GM12874 (cell line): ENCODE measurements at regions not wholly inside any gene's neighbourhood (a gene's known extent, or its start where the extent isn't known, plus 50 kb on each side); places are given as distances from the start of the nearest gene placed in this dataset.

Source experiments
- TF ChIP-seq, protein P1 (sequence below): IDR thresholded peaks from 2 replicates; pipeline ENCODE4 v1.5.1; 2011; ENCODE audit warnings: low read depth, mild to moderate bottlenecking, control low read depth, low read length, moderate library complexity; ENCODE audit not compliant: insufficient read depth

DNA sequence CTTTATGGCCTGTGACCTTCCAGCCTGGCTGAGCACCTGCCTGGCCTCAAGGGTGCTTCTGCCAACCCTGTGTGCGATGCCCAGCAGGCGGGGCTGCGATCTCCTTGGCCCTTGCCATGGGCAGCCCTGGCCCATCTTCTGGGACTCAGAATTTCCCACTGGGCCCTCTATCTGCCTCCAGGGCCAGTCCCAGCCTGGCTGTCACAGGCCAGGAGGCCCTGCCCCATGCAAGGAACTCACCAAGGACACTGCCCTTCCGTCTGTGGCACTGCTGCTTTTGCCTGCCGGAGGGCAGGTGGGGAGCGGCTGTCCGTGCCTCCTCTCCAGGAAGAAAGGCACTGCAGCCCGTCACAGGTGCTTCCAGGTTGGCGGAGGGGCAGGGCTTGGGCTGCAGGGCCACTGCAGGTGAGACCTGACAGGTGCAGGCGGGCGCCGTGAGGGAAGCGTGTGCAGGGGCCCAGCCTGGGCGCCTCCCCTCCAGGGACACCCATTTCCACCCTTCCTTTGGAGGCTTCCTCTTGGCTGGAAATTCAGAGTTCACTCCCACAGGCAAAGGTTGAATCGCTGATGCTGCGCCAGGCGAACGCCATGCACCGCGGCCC, 177.8 kb downstream of the KIF26A start:
- TF ChIP-seq, protein P1, sequence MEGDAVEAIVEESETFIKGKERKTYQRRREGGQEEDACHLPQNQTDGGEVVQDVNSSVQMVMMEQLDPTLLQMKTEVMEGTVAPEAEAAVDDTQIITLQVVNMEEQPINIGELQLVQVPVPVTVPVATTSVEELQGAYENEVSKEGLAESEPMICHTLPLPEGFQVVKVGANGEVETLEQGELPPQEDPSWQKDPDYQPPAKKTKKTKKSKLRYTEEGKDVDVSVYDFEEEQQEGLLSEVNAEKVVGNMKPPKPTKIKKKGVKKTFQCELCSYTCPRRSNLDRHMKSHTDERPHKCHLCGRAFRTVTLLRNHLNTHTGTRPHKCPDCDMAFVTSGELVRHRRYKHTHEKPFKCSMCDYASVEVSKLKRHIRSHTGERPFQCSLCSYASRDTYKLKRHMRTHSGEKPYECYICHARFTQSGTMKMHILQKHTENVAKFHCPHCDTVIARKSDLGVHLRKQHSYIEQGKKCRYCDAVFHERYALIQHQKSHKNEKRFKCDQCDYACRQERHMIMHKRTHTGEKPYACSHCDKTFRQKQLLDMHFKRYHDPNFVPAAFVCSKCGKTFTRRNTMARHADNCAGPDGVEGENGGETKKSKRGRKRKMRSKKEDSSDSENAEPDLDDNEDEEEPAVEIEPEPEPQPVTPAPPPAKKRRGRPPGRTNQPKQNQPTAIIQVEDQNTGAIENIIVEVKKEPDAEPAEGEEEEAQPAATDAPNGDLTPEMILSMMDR, result no peak

DNA sequence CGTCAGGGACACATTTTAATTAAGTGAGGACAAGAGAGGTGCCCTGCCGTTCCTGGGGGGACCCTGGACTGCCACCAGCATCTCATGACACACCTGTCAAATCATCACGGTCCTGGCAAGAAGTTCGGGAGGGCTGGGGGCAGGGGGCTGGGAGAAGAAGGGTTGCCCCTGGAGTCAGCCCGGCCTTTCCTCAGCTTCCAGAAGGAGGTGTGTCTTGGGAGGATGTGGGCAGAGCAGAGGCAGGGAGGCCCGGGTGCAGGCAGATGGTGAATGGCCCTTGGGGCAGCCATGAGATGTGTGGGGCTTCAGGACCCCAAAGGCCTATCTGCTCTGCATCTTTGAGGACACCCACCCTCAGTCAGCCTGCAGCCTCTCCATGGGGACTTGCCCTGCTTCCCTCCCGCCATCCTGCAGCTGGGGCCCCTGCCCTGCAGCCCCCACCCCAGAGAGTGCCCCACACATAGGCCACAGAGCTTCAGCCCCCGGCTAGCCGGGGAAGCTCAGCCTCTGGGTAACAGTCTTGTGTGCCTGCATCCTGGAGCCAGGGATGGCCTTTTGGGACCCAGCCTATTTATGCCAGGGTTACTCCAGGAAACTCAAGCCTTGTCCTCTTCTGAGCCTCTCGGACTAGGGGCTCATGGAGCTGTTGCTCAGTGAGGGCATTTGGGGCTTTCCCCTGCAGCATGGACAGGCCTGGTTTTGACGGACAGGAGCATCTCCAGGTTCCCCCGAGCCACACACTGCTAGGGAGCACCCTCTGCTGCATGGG, 178.5 kb downstream of the KIF26A start:
- TF ChIP-seq, protein P1, result no peak

DNA sequence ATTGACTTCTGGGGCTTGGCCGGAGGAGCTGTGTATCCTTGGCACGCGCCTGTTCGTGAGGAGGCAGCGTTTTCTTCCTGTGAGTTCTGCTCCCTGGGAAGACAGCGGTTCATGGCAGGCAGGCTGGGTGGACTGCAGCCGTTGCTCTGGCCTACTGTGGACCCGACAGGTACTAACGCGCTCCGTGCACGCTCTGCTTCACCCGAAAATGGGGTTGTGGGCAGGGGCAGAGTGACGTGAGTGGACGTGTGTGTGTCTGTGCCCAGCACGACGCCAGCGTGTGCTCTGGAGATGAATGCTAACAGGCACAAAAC, 179.1 kb downstream of the KIF26A start:
- TF ChIP-seq, protein P1, result no peak

DNA sequence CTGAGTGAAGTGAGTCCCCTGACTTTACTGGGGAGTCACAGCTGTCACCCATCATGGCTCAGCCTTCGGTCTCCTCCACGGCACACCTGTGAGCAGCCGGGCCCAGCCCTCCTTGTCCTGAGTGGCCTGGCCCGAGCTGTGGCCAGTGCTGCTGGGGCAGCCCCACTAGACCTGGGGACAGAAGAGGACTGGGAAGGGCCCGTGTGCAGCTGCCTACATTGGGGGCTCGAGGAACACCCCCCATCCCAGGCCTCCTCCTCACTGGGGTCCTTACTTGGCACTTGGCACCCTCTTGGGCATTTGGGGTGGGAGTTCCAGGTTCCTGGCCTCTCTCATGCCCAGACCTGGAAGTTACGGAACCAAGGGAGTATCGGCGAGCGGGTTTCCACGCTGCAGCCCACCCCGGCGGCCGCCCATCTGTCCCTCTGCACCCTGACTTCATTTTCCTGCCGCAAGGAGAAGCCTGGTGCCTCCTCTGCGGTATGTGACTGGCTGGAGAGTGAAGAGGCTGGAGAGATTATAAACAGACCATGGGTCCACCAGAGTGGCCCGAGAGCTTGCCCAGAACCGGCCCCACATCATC, 179.7 kb downstream of the KIF26A start:
- TF ChIP-seq, protein P1, result no peak

DNA sequence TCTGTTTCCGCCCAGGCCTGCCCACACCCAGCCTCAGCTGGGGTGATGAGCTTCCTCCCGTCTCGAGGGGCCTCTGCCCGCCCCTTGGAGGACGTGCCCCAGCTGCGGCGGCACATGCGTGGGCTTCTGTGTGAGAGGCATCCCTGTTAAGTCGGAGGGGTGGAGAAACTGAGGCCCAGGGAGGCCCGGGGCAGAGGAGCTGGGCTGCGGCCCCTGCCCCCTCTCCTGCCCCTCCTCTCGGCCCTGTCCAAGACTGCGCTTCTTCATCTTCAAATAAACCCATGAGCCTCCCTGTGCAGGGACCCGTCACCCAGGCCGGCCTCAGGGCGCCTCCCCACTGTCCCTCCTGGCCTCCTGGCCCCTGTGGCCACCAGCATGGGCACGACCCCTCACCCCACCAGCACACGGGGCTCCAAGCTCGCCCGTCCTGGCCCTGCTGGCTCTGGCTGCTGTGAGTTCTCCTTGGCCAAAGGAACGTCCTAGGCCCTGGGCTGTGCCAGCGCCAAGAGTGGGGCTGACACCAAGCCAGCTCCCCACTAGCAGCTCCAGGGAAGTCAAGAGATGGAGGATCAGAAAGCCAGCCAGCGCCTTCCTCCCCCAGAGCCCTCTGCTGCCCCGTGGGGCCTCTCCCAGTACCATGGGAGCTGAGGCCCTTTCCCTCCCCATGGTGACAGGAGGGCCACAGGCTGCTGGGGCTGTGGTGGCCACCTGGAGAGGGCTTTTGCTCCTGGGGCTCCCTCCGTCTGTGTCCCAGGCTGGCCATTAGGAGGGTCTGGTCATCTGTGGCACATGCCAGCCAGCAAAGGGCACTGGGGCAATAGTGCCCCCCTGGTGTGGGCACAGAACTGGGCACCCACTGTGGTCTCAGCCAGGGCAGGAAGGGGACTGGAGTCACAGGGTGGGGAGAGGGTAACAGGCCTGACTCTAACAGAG, 180.4 kb downstream of the KIF26A start:
- TF ChIP-seq, protein P1, result no peak

DNA sequence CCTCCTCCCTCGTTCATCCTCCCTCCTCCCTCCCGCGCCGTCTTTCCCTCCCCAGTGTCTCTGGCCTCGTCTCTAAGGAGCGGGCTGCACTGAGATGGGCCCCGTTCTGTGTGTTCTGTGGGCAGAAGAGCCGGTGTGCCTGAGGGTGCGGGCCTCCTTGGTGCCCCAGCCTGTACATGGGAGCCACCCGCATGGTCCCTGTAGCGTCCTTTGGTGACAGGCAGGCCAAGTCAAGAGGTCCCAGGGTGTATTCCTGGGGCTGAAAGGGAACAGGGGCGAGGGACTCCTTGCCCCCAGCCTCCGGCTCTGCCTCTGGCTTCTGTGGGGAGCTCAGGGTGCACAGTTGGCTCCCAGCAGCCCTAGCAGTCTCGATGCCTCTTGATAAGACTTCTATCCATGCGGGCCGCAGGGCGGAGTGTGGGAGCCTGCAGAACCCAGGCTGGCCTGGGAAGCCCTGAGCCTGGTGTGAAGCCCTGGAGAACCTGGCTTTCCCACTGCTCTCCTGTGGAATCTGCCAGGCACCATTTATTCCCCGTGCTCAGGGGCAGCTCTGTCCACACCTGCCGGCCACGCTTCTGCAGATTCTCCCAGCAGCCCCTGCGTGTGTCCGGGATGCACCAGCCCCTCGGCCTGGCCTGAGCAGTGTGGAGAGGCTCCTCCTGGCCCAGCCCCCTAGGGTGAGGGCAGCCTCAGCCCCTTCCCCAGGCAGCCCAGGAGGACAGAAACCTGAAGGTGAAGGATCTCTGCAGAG, 181.3 kb downstream of the KIF26A start:
- TF ChIP-seq, protein P1, result no peak
